B cell (primary cell): ENCODE measurements at regions not wholly inside any gene's neighbourhood (a gene's known extent, or its start where the extent isn't known, plus 50 kb on each side); places are given as distances from the start of the nearest gene placed in this dataset.

ENCODE experiments used
- ATAC-seq: fragments of 200-7000 bp; cut with Tn5 transposase; one replicate; pipeline ENCODE4 v1.10.0; 2021; ENCODE audit warnings: low read depth, mild to moderate bottlenecking, moderate number of reproducible peaks, moderate library complexity
- CTCF ChIA-PET: fragments of 350-600 bp; sonication (Branson Sonifier 250); formaldehyde crosslinking; loops from one replicate; lab custom pipeline; 2021; ENCODE audit warnings: antibody characterized with exemption, inconsistent platforms; lab: Charles Lee
- POLR2A ChIA-PET: fragments of 350-600 bp; sonication (Branson Sonifier 250); formaldehyde crosslinking; loops from one replicate; lab custom pipeline; 2021; ENCODE audit warnings: antibody characterized with exemption; lab: Charles Lee
- DNase-seq: peaks from one replicate; pipeline ENCODE4 v3.0.0; 2013
- H2AFZ ChIP-seq: 2 replicates; pipeline ENCODE4 v1.6.1; 2012; ENCODE audit warnings: mild to moderate bottlenecking, low read depth, low read length; ENCODE audit not compliant: insufficient read depth, poor library complexity, severe bottlenecking
- H3K27ac ChIP-seq, 2 donors: 1 replicate in 1 of 2; 2 replicates in 1 of 2; pipeline ENCODE4 v1.5.1; 2012 to 2013; ENCODE audit warnings: low read length in 2 of 2, mild to moderate bottlenecking in 2 of 2, moderate library complexity in 1 of 2
- H3K27me3 ChIP-seq, 4 experiments: fragments of 200-600 bp in 1 of 4; sonication (generic) in 1 of 4; replicated peaks in 1 of 4; 1 replicate in 2 of 4; 2 replicates in 2 of 4; pipeline versions ENCODE4 v1.6.1 to v1.7.0; 2013 to 2016; ENCODE audit warnings: low read length in 3 of 4, mild to moderate bottlenecking in 2 of 4, mixed read lengths in 1 of 4, moderate library complexity in 1 of 4; ENCODE audit not compliant: insufficient read depth in 4 of 4, control insufficient read depth in 3 of 4; ENCODE audit errors: control extremely low read depth in 1 of 4
- H3K36me3 ChIP-seq, 2 experiments: replicated peaks in 1 of 2; 1 replicate in 1 of 2; 2 replicates in 1 of 2; pipeline versions ENCODE4 v1.6.1 to v1.7.1; 2013; ENCODE audit warnings: low read length in 1 of 2; ENCODE audit not compliant: insufficient read depth in 2 of 2, control insufficient read depth in 1 of 2; ENCODE audit errors: control extremely low read depth in 1 of 2, extremely low read depth in 1 of 2
- H3K4me1 ChIP-seq, 2 donors: fragments of 200-600 bp in 1 of 2; sonication (generic) in 1 of 2; 1 replicate in 1 of 2; 2 replicates in 1 of 2; pipeline versions ENCODE4 v1.5.1 to v1.6.1; 2013 to 2017; ENCODE audit warnings: low read length in 2 of 2; ENCODE audit not compliant: control insufficient read depth in 2 of 2, insufficient read depth in 2 of 2
- H3K4me2 ChIP-seq: replicated peaks from 2 replicates; pipeline ENCODE3; 2012; ENCODE audit warnings: mild to moderate bottlenecking, low read depth, low read length; ENCODE audit not compliant: poor library complexity, severe bottlenecking
- H3K4me3 ChIP-seq, 5 experiments: fragments of 200-600 bp in 1 of 5; sonication (generic) in 1 of 5; 1 replicate in 3 of 5; 2 replicates in 2 of 5; pipeline versions ENCODE4 v1.5.1 to v1.7.0; 2011 to 2016; ENCODE audit warnings: low read length in 4 of 5, mild to moderate bottlenecking in 4 of 5, low read depth in 2 of 5, control low read depth in 1 of 5, moderate library complexity in 1 of 5; ENCODE audit not compliant: insufficient read depth in 1 of 5; ENCODE audit errors: control extremely low read depth in 1 of 5, extremely low read depth in 1 of 5
- H3K79me2 ChIP-seq: fragments of 200-600 bp; sonication (generic); one replicate; pipeline ENCODE4 v1.6.0; 2016; ENCODE audit warnings: low read length; ENCODE audit not compliant: control insufficient read depth, insufficient read depth
- H3K9ac ChIP-seq: fragments of 200-600 bp; sonication (generic); 2 replicates; pipeline ENCODE4 v1.6.1; 2017; ENCODE audit warnings: mild to moderate bottlenecking, low read length, moderate library complexity
- H3K9me3 ChIP-seq, 3 donors: one replicate each; pipeline versions ENCODE4 v1.6.1 to v1.7.1; 2013; ENCODE audit warnings: low read length in 2 of 3; ENCODE audit not compliant: control insufficient read depth in 2 of 3, insufficient read depth in 1 of 3; ENCODE audit errors: control extremely low read depth in 1 of 3
- H4K20me1 ChIP-seq: 2 replicates; pipeline ENCODE4 v1.6.0; 2012; ENCODE audit warnings: mild to moderate bottlenecking, low read length; ENCODE audit not compliant: insufficient read depth, control insufficient read depth, poor library complexity, severe bottlenecking
- H3K27ac Mint-ChIP-seq: one replicate; pipeline ENCODE4 v1.8.0; 2021; ENCODE audit warnings: mixed read lengths
- H3K27me3 Mint-ChIP-seq: one replicate; pipeline ENCODE4 v1.8.0; 2021; ENCODE audit warnings: mixed read lengths
- H3K4me1 Mint-ChIP-seq: one replicate; pipeline ENCODE4 v1.8.0; 2021; ENCODE audit warnings: mixed read lengths
- H3K4me3 Mint-ChIP-seq: one replicate; pipeline ENCODE4 v1.8.0; 2021; ENCODE audit warnings: mixed read lengths
- H3K9me3 Mint-ChIP-seq: one replicate; pipeline ENCODE4 v1.8.0; 2022; ENCODE audit warnings: mixed read lengths; ENCODE audit not compliant: insufficient read depth
- CTCF ChIP-seq: fragments of 200-600 bp; IDR thresholded peaks from one replicate; pipeline ENCODE4 v1.8.0; 2022; ENCODE audit warnings: antibody characterized with exemption, mild to moderate bottlenecking
- EZH2 ChIP-seq: IDR thresholded peaks from 2 replicates; pipeline ENCODE4 v1.6.1; 2012; ENCODE audit warnings: borderline replicate concordance, low read depth, mild to moderate bottlenecking, moderate library complexity, low read length; ENCODE audit not compliant: insufficient read depth, poor library complexity, severe bottlenecking
- WGBS: methylation state at CpG from one replicate; pipeline ENCODE4 v1.1.5; 2013; ENCODE audit warnings: missing lambda C conversion rate; ENCODE audit not compliant: insufficient coverage; 5-methylcytosine and 5-hydroxymethylcytosine counted together
- intact Hi-C: fragments of 100-400 bp; cut with micrococcal nuclease; formaldehyde crosslinking; loops from one replicate; pipeline ENCODE4 v1.10.0; 2022

- H3K4me3 ChIP-seq, result no peak overlapping the region
- ChIA-PET POLR2A (no interaction called here), CTCF (no interaction called here)
- no peaks in the 10 kb centered on the region for H3K36me3 ChIP-seq
- no peak overlapping the region for H2AFZ ChIP-seq
- Mint-ChIP-seq H3K4me1 (no peaks in the 10 kb centered on the region), H3K4me3 (no peak overlapping the region), H3K27ac (no peak overlapping the region), H3K27me3 (no peaks in the 10 kb centered on the region), H3K9me3 (no peaks in the 10 kb centered on the region)
- ATAC-seq, result no peak
- H3K4me2 ChIP-seq, result no peak overlapping the region
- TF ChIP-seq CTCF (no peak), EZH2 (no peak)
- no peaks in the 10 kb centered on the region for H3K27me3 ChIP-seq
- H3K79me2 ChIP-seq, result no peaks in the 10 kb centered on the region
- DNase-seq, result no peak
- no peaks in the 10 kb centered on the region for H3K9me3 ChIP-seq
- no peak overlapping the region for H3K27ac ChIP-seq
- no peaks in the 10 kb centered on the region for H4K20me1 ChIP-seq
- intact Hi-C loops, result no loop called here
- WGBS, result no CpG with 5 or more reads among the region's 2 CpGs
- H3K4me1 ChIP-seq, result no peaks in the 10 kb centered on the region
- no peak overlapping the region for H3K9ac ChIP-seq
Observed at GRCh38 chr12:65648461-65648860, 175.8 kb upstream of the HMGA2 start.

DNA sequence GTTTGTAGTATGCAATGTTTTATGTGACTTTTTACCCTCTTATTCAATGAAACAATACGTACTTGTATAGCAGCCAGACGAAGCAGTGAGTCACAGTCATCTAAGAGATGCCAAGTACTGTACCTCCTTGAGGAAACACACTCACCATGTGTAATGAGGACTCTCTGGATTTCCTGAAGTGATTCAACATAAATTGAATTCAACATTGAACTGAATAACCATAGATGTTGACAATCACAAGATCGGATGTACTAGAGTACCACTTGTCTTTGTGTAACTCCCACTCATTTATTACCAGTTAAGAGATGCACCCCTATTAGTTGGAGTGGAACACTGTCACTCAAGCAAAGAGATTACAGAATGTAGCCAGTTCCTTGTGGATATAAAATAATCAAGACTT is 175.2 kb upstream of the HMGA2 start:
- Histone ChIP-seq H3K4me3 (no peak overlapping the region), H3K4me2 (no peak overlapping the region), H3K9me3 (no peaks in the 10 kb centered on the region), H4K20me1 (no peaks in the 10 kb centered on the region), H3K27me3 (no peaks in the 10 kb centered on the region), H3K9ac (no peak overlapping the region), H3K4me1 (no peaks in the 10 kb centered on the region), H3K36me3 (no peaks in the 10 kb centered on the region), H2AFZ (no peak overlapping the region), H3K79me2 (no peaks in the 10 kb centered on the region), H3K27ac (no peak overlapping the region)
- no peak for ATAC-seq
- intact Hi-C loops, result no loop called here
- Mint-ChIP-seq H3K27me3 (no peaks in the 10 kb centered on the region), H3K4me1 (no peaks in the 10 kb centered on the region), H3K27ac (no peak overlapping the region), H3K4me3 (no peak overlapping the region), H3K9me3 (no peaks in the 10 kb centered on the region)
- no peak for DNase-seq
- ChIA-PET CTCF (no interaction called here), POLR2A (no interaction called here)
- TF ChIP-seq EZH2 (no peak), CTCF (no peak)
- no CpG with 5 or more reads among the region's 3 CpGs for WGBS
